ENCODE measurements at regions not wholly inside any gene's neighbourhood (a gene's known extent, or its start where the extent isn't known, plus 50 kb on each side); places are given as distances from the start of the nearest gene placed in this dataset.

- no peaks in the 10 kb centered on the region for H3K79me2 ChIP-seq (ENCODE audit: insufficient read depth, low read length)
- H3K27me3 ChIP-seq (ENCODE audit: insufficient read depth, low read length) = no peaks in the 10 kb centered on the region
- DNase-seq (ENCODE audit: insufficient read length, low spot score, missing footprints) = no peak
- H3K4me3 ChIP-seq (ENCODE audit: insufficient read depth, low read length) = no peak overlapping the region
- H3K4me2 ChIP-seq (ENCODE audit: insufficient read depth, low read length) = no peak overlapping the region
- no peaks in the 10 kb centered on the region for H4K20me1 ChIP-seq (ENCODE audit: insufficient read depth, low read length)
- H3K27ac ChIP-seq (ENCODE audit: low read depth, low read length) = no peak overlapping the region
- H3K36me3 ChIP-seq (ENCODE audit: insufficient read depth, low read length) = no peaks in the 10 kb centered on the region
- TF ChIP-seq, protein P1, sequence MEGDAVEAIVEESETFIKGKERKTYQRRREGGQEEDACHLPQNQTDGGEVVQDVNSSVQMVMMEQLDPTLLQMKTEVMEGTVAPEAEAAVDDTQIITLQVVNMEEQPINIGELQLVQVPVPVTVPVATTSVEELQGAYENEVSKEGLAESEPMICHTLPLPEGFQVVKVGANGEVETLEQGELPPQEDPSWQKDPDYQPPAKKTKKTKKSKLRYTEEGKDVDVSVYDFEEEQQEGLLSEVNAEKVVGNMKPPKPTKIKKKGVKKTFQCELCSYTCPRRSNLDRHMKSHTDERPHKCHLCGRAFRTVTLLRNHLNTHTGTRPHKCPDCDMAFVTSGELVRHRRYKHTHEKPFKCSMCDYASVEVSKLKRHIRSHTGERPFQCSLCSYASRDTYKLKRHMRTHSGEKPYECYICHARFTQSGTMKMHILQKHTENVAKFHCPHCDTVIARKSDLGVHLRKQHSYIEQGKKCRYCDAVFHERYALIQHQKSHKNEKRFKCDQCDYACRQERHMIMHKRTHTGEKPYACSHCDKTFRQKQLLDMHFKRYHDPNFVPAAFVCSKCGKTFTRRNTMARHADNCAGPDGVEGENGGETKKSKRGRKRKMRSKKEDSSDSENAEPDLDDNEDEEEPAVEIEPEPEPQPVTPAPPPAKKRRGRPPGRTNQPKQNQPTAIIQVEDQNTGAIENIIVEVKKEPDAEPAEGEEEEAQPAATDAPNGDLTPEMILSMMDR (IDR thresholded peaks at IDR 0.05; ENCODE audit: extremely low read depth, low read depth, low read length) = no peak
- no peaks in the 10 kb centered on the region for H3K9me3 ChIP-seq (ENCODE audit: low read depth, low read length)
- H3K4me1 ChIP-seq (ENCODE audit: insufficient read depth, low read length) = no peaks in the 10 kb centered on the region
- H2AFZ ChIP-seq (ENCODE audit: low read length) = no peak overlapping the region
These were observed 165.9 kb downstream of the BLID start for GRCh38 chr11:121950160-121950559.

DNA sequence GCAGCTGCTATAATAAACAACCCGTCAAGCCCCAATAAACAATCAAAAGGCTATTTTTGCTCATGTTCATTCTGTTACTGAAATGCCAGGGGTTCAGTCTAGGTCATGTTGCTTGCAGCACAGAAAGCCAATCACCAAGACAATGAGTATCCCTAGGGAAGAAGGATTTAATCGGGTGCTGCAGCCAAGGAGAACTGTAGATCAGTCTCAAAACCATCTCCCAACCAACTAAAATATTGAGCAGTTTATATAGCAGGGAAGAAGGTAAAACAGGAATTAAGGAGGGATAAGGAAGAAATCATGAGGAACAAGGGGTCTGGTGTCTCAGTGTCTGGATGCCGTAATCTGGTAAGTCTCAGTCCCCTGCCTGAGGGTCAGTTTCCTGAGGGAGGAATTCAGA lies 169.5 kb downstream of the BLID start:
- H3K27ac ChIP-seq (ENCODE audit: low read depth, low read length) = no peak overlapping the region
- no peak overlapping the region for H3K4me3 ChIP-seq (ENCODE audit: insufficient read depth, low read length)
- no peak for DNase-seq (ENCODE audit: insufficient read length, low spot score, missing footprints)
- no peaks in the 10 kb centered on the region for H3K9me3 ChIP-seq (ENCODE audit: low read depth, low read length)
- H3K4me2 ChIP-seq (ENCODE audit: insufficient read depth, low read length) = no peak overlapping the region
- H3K79me2 ChIP-seq (ENCODE audit: insufficient read depth, low read length) = no peaks in the 10 kb centered on the region
- H4K20me1 ChIP-seq (ENCODE audit: insufficient read depth, low read length) = no peaks in the 10 kb centered on the region
- no peaks in the 10 kb centered on the region for H3K27me3 ChIP-seq (ENCODE audit: insufficient read depth, low read length)
- TF ChIP-seq, protein P1 (IDR thresholded peaks at IDR 0.05; ENCODE audit: extremely low read depth, low read depth, low read length) = no peak
- no peaks in the 10 kb centered on the region for H3K36me3 ChIP-seq (ENCODE audit: insufficient read depth, low read length)
- no peaks in the 10 kb centered on the region for H3K4me1 ChIP-seq (ENCODE audit: insufficient read depth, low read length)
- H2AFZ ChIP-seq (ENCODE audit: low read length) = no peak overlapping the region

DNA sequence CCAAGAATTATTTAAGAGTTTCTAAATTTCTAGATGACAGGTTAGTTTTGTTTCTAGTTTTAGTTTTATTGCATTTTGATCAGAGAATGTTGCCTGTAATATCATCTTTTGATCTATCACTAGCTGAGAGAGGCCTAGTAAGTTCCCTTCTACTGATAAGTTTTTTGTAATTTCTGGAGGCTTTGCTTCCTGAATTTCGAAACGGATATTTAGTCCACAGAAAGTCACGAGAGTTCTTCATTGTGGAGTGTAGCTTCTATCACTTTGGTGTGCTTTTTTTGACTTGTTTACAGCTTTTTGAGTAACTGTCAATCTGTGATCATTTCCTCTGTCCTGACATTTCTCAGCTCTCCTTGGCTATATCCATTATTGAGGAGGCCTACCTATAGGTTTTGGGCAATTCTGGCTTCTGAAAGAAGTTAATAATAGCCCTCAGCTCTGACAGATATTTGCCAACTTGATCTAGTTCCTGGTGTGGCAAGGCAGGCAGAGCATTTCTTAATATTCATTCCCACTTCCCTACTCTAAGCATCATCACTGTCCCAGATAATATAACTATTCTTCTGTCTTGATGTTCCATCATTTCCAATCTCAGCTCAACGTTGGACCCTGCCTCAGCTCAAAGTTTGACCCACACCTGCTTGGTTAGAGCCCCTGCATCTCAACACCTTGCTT lies 171.3 kb downstream of the BLID start:
- Histone ChIP-seq H3K36me3 (ENCODE audit: insufficient read depth, low read length) (no peaks in the 10 kb centered on the region), H3K27ac (ENCODE audit: low read depth, low read length) (no peak overlapping the region), H3K9me3 (ENCODE audit: low read depth, low read length) (no peaks in the 10 kb centered on the region), H3K4me1 (ENCODE audit: insufficient read depth, low read length) (no peaks in the 10 kb centered on the region), H2AFZ (ENCODE audit: low read length) (no peak overlapping the region), H3K4me2 (ENCODE audit: insufficient read depth, low read length) (no peak overlapping the region), H3K79me2 (ENCODE audit: insufficient read depth, low read length) (no peaks in the 10 kb centered on the region), H3K4me3 (ENCODE audit: insufficient read depth, low read length) (no peak overlapping the region), H4K20me1 (ENCODE audit: insufficient read depth, low read length) (no peaks in the 10 kb centered on the region), H3K27me3 (ENCODE audit: insufficient read depth, low read length) (no peaks in the 10 kb centered on the region)
- TF ChIP-seq, protein P1 (IDR thresholded peaks at IDR 0.05; ENCODE audit: extremely low read depth, low read depth, low read length) = no peak
- no peak for DNase-seq (ENCODE audit: insufficient read length, low spot score, missing footprints)

- Histone ChIP-seq H4K20me1 (ENCODE audit: insufficient read depth, low read length) (no peaks in the 10 kb centered on the region), H3K9me3 (ENCODE audit: low read depth, low read length) (no peaks in the 10 kb centered on the region), H3K27me3 (ENCODE audit: insufficient read depth, low read length) (no peaks in the 10 kb centered on the region), H2AFZ (ENCODE audit: low read length) (no peak overlapping the region), H3K4me3 (ENCODE audit: insufficient read depth, low read length) (no peak overlapping the region), H3K4me1 (ENCODE audit: insufficient read depth, low read length) (peaks cover 27% of the 10 kb centered on the region), H3K4me2 (ENCODE audit: insufficient read depth, low read length) (no peak overlapping the region), H3K79me2 (ENCODE audit: insufficient read depth, low read length) (no peaks in the 10 kb centered on the region), H3K27ac (ENCODE audit: low read depth, low read length) (peak overlapping the region; percentile 24), H3K36me3 (ENCODE audit: insufficient read depth, low read length) (no peaks in the 10 kb centered on the region)
- TF ChIP-seq, protein P1 (IDR thresholded peaks at IDR 0.05; ENCODE audit: extremely low read depth, low read depth, low read length) = no peak
- no peak for DNase-seq (ENCODE audit: insufficient read length, low spot score, missing footprints)
These were observed 177.9 kb downstream of the BLID start for GRCh38 chr11:121938076-121938475.
